WTC11 (cell line): ENCODE measurements at regions not wholly inside any gene's neighbourhood (a gene's known extent, or its start where the extent isn't known, plus 50 kb on each side); places are given as distances from the start of the nearest gene placed in this dataset.

Source experiments
- ESRRA ChIP-seq: sonication (generic); formaldehyde crosslinking; IDR thresholded peaks from 2 replicates; pipeline ENCODE4 v1.8.1; 2022; ENCODE audit warnings: mild to moderate bottlenecking, missing genetic modification reagents, borderline replicate concordance
- GABPB1 ChIP-seq: sonication (generic); formaldehyde crosslinking; IDR thresholded peaks from 2 replicates; pipeline ENCODE4 v1.8.1; 2023; ENCODE audit warnings: mild to moderate bottlenecking, missing genetic modification reagents
- JUN ChIP-seq: sonication (generic); formaldehyde crosslinking; IDR thresholded peaks from 2 replicates; pipeline ENCODE4 v1.8.0; 2023; ENCODE audit warnings: mild to moderate bottlenecking, missing genetic modification reagents
- NR2C2 ChIP-seq: sonication (generic); formaldehyde crosslinking; IDR thresholded peaks from 2 replicates; pipeline ENCODE4 v1.8.0; 2022; ENCODE audit warnings: mild to moderate bottlenecking, missing genetic modification reagents
- NR3C1 ChIP-seq: sonication (generic); formaldehyde crosslinking; conservative IDR thresholded peaks from 2 replicates; pipeline ENCODE4 v1.8.1; 2023; ENCODE audit warnings: low read depth, mild to moderate bottlenecking, missing genetic modification reagents
- TF ChIP-seq, protein P1 (sequence below): fragments of 200-600 bp; IDR thresholded peaks from 2 replicates; pipeline ENCODE4 v1.8.0; 2022; ENCODE audit warnings: antibody characterized with exemption
- TF ChIP-seq, protein P2 (sequence below): sonication (generic); formaldehyde crosslinking; conservative IDR thresholded peaks from 2 replicates; pipeline ENCODE4 v1.8.1; 2023; ENCODE audit warnings: mild to moderate bottlenecking, low read depth, missing genetic modification reagents, moderate library complexity
- TF ChIP-seq, protein P3 (sequence below): sonication (generic); formaldehyde crosslinking; IDR thresholded peaks from 2 replicates; pipeline ENCODE4 v1.8.1; 2023; ENCODE audit warnings: mild to moderate bottlenecking, missing genetic modification reagents
- TF ChIP-seq, protein P4 (sequence below): sonication (generic); formaldehyde crosslinking; IDR thresholded peaks from 2 replicates; pipeline ENCODE4 v1.8.1; 2022; ENCODE audit warnings: missing genetic modification reagents, borderline replicate concordance

DNA sequence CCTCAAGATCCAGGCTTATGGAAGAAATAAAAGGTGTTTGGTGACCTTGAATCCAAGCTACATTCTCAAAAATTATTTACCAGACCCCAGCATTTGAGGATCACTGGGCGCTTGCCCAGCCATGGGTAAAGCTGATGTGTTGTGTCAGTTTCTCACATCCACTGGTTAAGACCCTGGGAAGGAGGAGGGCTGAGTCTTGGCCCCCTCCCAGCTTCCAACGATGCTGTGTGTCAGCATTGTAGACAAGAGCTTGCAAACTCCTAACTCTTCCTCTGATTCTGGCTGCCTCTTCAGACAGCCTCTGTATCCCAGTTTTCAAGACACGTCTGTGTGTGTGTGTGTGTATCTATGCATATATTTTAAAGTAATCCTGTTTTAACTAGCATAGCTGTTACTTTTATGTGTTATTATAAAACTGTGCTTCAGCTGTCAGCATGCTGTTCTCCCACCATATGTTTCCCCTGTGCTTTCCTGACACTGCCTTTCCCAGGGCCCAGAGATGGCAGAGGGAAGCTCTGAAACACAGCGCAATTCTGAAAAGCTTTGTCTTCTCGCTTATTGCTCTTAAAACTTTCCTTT, 157.3 kb upstream of the LRRN1 start:
- no peak for TF ChIP-seq GABPB1 (CRISPR knock-in tag)
- no peak for TF ChIP-seq JUN (CRISPR knock-in tag)
- TF ChIP-seq NR2C2: no peak
- TF ChIP-seq, protein P1, sequence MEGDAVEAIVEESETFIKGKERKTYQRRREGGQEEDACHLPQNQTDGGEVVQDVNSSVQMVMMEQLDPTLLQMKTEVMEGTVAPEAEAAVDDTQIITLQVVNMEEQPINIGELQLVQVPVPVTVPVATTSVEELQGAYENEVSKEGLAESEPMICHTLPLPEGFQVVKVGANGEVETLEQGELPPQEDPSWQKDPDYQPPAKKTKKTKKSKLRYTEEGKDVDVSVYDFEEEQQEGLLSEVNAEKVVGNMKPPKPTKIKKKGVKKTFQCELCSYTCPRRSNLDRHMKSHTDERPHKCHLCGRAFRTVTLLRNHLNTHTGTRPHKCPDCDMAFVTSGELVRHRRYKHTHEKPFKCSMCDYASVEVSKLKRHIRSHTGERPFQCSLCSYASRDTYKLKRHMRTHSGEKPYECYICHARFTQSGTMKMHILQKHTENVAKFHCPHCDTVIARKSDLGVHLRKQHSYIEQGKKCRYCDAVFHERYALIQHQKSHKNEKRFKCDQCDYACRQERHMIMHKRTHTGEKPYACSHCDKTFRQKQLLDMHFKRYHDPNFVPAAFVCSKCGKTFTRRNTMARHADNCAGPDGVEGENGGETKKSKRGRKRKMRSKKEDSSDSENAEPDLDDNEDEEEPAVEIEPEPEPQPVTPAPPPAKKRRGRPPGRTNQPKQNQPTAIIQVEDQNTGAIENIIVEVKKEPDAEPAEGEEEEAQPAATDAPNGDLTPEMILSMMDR: no peak
- TF ChIP-seq, protein P2, sequence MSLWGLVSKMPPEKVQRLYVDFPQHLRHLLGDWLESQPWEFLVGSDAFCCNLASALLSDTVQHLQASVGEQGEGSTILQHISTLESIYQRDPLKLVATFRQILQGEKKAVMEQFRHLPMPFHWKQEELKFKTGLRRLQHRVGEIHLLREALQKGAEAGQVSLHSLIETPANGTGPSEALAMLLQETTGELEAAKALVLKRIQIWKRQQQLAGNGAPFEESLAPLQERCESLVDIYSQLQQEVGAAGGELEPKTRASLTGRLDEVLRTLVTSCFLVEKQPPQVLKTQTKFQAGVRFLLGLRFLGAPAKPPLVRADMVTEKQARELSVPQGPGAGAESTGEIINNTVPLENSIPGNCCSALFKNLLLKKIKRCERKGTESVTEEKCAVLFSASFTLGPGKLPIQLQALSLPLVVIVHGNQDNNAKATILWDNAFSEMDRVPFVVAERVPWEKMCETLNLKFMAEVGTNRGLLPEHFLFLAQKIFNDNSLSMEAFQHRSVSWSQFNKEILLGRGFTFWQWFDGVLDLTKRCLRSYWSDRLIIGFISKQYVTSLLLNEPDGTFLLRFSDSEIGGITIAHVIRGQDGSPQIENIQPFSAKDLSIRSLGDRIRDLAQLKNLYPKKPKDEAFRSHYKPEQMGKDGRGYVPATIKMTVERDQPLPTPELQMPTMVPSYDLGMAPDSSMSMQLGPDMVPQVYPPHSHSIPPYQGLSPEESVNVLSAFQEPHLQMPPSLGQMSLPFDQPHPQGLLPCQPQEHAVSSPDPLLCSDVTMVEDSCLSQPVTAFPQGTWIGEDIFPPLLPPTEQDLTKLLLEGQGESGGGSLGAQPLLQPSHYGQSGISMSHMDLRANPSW: no peak
- TF ChIP-seq, protein P3, sequence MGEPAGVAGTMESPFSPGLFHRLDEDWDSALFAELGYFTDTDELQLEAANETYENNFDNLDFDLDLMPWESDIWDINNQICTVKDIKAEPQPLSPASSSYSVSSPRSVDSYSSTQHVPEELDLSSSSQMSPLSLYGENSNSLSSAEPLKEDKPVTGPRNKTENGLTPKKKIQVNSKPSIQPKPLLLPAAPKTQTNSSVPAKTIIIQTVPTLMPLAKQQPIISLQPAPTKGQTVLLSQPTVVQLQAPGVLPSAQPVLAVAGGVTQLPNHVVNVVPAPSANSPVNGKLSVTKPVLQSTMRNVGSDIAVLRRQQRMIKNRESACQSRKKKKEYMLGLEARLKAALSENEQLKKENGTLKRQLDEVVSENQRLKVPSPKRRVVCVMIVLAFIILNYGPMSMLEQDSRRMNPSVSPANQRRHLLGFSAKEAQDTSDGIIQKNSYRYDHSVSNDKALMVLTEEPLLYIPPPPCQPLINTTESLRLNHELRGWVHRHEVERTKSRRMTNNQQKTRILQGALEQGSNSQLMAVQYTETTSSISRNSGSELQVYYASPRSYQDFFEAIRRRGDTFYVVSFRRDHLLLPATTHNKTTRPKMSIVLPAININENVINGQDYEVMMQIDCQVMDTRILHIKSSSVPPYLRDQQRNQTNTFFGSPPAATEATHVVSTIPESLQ (CRISPR knock-in tag): no peak
- no peak for TF ChIP-seq NR3C1 (CRISPR knock-in tag)
- TF ChIP-seq, protein P4, sequence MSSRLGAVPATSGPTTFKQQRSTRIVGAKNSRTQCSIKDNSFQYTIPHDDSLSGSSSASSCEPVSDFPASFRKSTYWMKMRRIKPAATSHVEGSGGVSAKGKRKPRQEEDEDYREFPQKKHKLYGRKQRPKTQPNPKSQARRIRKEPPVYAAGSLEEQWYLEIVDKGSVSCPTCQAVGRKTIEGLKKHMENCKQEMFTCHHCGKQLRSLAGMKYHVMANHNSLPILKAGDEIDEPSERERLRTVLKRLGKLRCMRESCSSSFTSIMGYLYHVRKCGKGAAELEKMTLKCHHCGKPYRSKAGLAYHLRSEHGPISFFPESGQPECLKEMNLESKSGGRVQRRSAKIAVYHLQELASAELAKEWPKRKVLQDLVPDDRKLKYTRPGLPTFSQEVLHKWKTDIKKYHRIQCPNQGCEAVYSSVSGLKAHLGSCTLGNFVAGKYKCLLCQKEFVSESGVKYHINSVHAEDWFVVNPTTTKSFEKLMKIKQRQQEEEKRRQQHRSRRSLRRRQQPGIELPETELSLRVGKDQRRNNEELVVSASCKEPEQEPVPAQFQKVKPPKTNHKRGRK (CRISPR knock-in tag): no peak
- TF ChIP-seq ESRRA (CRISPR knock-in tag): no peak
